H1 (cell line): ENCODE measurements at regions not wholly inside any gene's neighbourhood (a gene's known extent, or its start where the extent isn't known, plus 50 kb on each side); places are given as distances from the start of the nearest gene placed in this dataset.

Source experiments
- CBX5 ChIP-seq: fragments of 300-800, 300-1000 bp; sonication (generic); IDR thresholded peaks from 2 replicates; pipeline ENCODE4 v1.7.1; 2016; ENCODE audit warnings: antibody characterized with exemption, low read length, low read depth
- CHD1 ChIP-seq: IDR thresholded peaks from 2 replicates; pipeline ENCODE4 v1.6.1; 2012; ENCODE audit warnings: low read depth, low read length, improper control_type of control experiment
- EP300 ChIP-seq, 2 experiments: IDR thresholded peaks; 1 replicate in 1 of 2; 2 replicates in 1 of 2; pipeline ENCODE4 v1.6.1; 2011 to 2012; ENCODE audit warnings: low read depth in 2 of 2, low read length in 2 of 2, mild to moderate bottlenecking in 2 of 2, borderline replicate concordance in 1 of 2, inconsistent platforms in 1 of 2, moderate library complexity in 1 of 2
- POU5F1 ChIP-seq: IDR thresholded peaks from 2 replicates; pipeline ENCODE4 v1.6.1; 2011; ENCODE audit warnings: low read depth, mild to moderate bottlenecking, low read length, moderate library complexity
- RBBP5 ChIP-seq: IDR thresholded peaks from 2 replicates; pipeline ENCODE4 v1.7.1; 2012; ENCODE audit warnings: low read depth, mild to moderate bottlenecking, inconsistent platforms, low read length, moderate library complexity, borderline replicate concordance
- RNF2 ChIP-seq: fragments of 200-900, 300-1000 bp; sonication (generic); IDR thresholded peaks from 2 replicates; pipeline ENCODE4 v1.7.1; 2016; ENCODE audit warnings: borderline replicate concordance, low read depth, mild to moderate bottlenecking, antibody characterized with exemption, low read length; ENCODE audit not compliant: poor library complexity, severe bottlenecking; ENCODE audit errors: missing control alignments
- SIX5 ChIP-seq: IDR thresholded peaks from 2 replicates; pipeline ENCODE4 v1.6.1; 2011; ENCODE audit warnings: mild to moderate bottlenecking, low read depth, low read length
- TAF7 ChIP-seq: optimal IDR thresholded peaks from 2 replicates; pipeline ENCODE3; 2011; ENCODE audit warnings: low read depth, mild to moderate bottlenecking, inconsistent platforms, low read length, moderate library complexity, borderline replicate concordance
- TF ChIP-seq, protein P1 (sequence below): fragments of 300-600 bp; sonication (generic); IDR thresholded peaks from 2 replicates; pipeline ENCODE4 v1.7.1; 2012; ENCODE audit warnings: low read length, moderate library complexity, mild to moderate bottlenecking, inconsistent platforms; ENCODE audit not compliant: insufficient replicate concordance

DNA sequence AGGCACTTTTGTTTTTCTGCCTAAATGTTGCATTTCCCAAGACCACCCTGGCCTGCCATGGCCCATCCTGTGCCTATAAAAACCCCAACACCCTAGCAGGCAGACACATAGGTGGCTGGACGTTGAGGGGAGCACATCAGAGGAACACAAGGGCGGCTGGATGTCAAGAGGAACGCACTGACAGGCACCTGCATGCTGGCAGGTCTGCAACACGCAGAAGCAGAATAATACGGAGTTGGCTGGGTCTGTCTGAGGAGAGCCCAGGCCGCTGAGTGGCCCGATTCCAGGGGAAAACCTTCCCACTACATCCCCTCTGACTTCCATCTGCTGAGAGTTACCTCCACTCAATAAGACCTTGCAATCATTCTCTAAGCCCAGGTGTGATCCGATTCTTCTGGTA lies 765.6 kb downstream of the PLOD2 start (continued):
- TF ChIP-seq, protein P1, sequence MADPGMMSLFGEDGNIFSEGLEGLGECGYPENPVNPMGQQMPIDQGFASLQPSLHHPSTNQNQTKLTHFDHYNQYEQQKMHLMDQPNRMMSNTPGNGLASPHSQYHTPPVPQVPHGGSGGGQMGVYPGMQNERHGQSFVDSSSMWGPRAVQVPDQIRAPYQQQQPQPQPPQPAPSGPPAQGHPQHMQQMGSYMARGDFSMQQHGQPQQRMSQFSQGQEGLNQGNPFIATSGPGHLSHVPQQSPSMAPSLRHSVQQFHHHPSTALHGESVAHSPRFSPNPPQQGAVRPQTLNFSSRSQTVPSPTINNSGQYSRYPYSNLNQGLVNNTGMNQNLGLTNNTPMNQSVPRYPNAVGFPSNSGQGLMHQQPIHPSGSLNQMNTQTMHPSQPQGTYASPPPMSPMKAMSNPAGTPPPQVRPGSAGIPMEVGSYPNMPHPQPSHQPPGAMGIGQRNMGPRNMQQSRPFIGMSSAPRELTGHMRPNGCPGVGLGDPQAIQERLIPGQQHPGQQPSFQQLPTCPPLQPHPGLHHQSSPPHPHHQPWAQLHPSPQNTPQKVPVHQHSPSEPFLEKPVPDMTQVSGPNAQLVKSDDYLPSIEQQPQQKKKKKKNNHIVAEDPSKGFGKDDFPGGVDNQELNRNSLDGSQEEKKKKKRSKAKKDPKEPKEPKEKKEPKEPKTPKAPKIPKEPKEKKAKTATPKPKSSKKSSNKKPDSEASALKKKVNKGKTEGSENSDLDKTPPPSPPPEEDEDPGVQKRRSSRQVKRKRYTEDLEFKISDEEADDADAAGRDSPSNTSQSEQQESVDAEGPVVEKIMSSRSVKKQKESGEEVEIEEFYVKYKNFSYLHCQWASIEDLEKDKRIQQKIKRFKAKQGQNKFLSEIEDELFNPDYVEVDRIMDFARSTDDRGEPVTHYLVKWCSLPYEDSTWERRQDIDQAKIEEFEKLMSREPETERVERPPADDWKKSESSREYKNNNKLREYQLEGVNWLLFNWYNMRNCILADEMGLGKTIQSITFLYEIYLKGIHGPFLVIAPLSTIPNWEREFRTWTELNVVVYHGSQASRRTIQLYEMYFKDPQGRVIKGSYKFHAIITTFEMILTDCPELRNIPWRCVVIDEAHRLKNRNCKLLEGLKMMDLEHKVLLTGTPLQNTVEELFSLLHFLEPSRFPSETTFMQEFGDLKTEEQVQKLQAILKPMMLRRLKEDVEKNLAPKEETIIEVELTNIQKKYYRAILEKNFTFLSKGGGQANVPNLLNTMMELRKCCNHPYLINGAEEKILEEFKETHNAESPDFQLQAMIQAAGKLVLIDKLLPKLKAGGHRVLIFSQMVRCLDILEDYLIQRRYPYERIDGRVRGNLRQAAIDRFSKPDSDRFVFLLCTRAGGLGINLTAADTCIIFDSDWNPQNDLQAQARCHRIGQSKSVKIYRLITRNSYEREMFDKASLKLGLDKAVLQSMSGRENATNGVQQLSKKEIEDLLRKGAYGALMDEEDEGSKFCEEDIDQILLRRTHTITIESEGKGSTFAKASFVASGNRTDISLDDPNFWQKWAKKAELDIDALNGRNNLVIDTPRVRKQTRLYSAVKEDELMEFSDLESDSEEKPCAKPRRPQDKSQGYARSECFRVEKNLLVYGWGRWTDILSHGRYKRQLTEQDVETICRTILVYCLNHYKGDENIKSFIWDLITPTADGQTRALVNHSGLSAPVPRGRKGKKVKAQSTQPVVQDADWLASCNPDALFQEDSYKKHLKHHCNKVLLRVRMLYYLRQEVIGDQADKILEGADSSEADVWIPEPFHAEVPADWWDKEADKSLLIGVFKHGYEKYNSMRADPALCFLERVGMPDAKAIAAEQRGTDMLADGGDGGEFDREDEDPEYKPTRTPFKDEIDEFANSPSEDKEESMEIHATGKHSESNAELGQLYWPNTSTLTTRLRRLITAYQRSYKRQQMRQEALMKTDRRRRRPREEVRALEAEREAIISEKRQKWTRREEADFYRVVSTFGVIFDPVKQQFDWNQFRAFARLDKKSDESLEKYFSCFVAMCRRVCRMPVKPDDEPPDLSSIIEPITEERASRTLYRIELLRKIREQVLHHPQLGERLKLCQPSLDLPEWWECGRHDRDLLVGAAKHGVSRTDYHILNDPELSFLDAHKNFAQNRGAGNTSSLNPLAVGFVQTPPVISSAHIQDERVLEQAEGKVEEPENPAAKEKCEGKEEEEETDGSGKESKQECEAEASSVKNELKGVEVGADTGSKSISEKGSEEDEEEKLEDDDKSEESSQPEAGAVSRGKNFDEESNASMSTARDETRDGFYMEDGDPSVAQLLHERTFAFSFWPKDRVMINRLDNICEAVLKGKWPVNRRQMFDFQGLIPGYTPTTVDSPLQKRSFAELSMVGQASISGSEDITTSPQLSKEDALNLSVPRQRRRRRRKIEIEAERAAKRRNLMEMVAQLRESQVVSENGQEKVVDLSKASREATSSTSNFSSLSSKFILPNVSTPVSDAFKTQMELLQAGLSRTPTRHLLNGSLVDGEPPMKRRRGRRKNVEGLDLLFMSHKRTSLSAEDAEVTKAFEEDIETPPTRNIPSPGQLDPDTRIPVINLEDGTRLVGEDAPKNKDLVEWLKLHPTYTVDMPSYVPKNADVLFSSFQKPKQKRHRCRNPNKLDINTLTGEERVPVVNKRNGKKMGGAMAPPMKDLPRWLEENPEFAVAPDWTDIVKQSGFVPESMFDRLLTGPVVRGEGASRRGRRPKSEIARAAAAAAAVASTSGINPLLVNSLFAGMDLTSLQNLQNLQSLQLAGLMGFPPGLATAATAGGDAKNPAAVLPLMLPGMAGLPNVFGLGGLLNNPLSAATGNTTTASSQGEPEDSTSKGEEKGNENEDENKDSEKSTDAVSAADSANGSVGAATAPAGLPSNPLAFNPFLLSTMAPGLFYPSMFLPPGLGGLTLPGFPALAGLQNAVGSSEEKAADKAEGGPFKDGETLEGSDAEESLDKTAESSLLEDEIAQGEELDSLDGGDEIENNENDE, result no peak
- no peak for TF ChIP-seq SIX5
- no peak for TF ChIP-seq CBX5
- TF ChIP-seq TAF7, result no peak
- TF ChIP-seq POU5F1, result no peak
- no peak for TF ChIP-seq RNF2
- no peak for TF ChIP-seq EP300 (IDR thresholded peaks at IDR 0.05; ENCODE audit: borderline replicate concordance in 1 of 2, low read depth in 2 of 2, low read length in 2 of 2)
- no peak for TF ChIP-seq CHD1
- no peak for TF ChIP-seq RBBP5
- TF ChIP-seq, all 59 proteins: peak for 0
